Muscle of arm (tissue), 1 donor: ENCODE measurements at regions not wholly inside any gene's neighbourhood (a gene's known extent, or its start where the extent isn't known, plus 50 kb on each side); places are given as distances from the start of the nearest gene placed in this dataset.
"Not testable (repeated sequence)": the region's sequence is repeated elsewhere in the genome, so short reads cannot be mapped to it uniquely, and the experiment has no call there.

ENCODE experiments used
- DNase-seq: peaks from one replicate; pipeline ENCODE4 v3.0.0-alpha.2; 2013

- DNase-seq: no peak
These were observed 110.9 kb upstream of the COL5A1 start for GRCh38 chr9:134530724-134531123.

- peak; percentile 53 for DNase-seq
These were observed 110.2 kb upstream of the COL5A1 start for GRCh38 chr9:134531220-134531970.

- no peak for DNase-seq
These were observed 109.5 kb upstream of the COL5A1 start for GRCh38 chr9:134532084-134532483.

GRCh38 chr9:134532661-134533060, 108.9 kb upstream of the COL5A1 start:
- DNase-seq: not testable (repeated sequence)

- DNase-seq: no peak
These were observed 107.6 kb upstream of the COL5A1 start for GRCh38 chr9:134533850-134534588.

GRCh38 chr9:134534661-134535080, 106.9 kb upstream of the COL5A1 start:
- DNase-seq: no peak

- no peak for DNase-seq
These were observed 106.4 kb upstream of the COL5A1 start for GRCh38 chr9:134535171-134535570.

GRCh38 chr9:134536101-134536900, 105.3 kb upstream of the COL5A1 start:
- DNase-seq: no peak

GRCh38 chr9:134536931-134537330, 104.7 kb upstream of the COL5A1 start:
- no peak for DNase-seq

- peak; percentile 76 for DNase-seq
These were observed 103.5 kb upstream of the COL5A1 start for GRCh38 chr9:134537951-134538641.

- DNase-seq: peak; percentile 70
These were observed 102.6 kb upstream of the COL5A1 start for GRCh38 chr9:134538856-134539566.

GRCh38 chr9:134539586-134540194, 101.9 kb upstream of the COL5A1 start:
- DNase-seq: peak; percentile 80

GRCh38 chr9:134540276-134541096, 101.1 kb upstream of the COL5A1 start:
- DNase-seq: peak; percentile 80

- no peak for DNase-seq
These were observed 100.4 kb upstream of the COL5A1 start for GRCh38 chr9:134541097-134541747.

GRCh38 chr9:134544388-134545214, 97.0 kb upstream of the COL5A1 start:
- DNase-seq: no peak

- peak; percentile 65 for DNase-seq
These were observed 96.4 kb upstream of the COL5A1 start for GRCh38 chr9:134545215-134545542.

- DNase-seq: peak; percentile 80
These were observed 95.9 kb upstream of the COL5A1 start for GRCh38 chr9:134545543-134546245.

GRCh38 chr9:134546246-134546731, 95.3 kb upstream of the COL5A1 start:
- peak; percentile 94 for DNase-seq
